GM10266 (cell line): ENCODE measurements at regions not wholly inside any gene's neighbourhood (a gene's known extent, or its start where the extent isn't known, plus 50 kb on each side); places are given as distances from the start of the nearest gene placed in this dataset.

ENCODE experiments used
- DNase-seq: peaks from one replicate; pipeline ENCODE4 v3.0.0; 2012; ENCODE audit errors: extremely low spot score
- TF ChIP-seq, protein P1 (sequence below): IDR thresholded peaks from 2 replicates; pipeline ENCODE4 v1.5.1; 2012; ENCODE audit warnings: mild to moderate bottlenecking, low read depth; ENCODE audit not compliant: control insufficient read depth, insufficient read depth; ENCODE audit errors: missing control alignments

DNA sequence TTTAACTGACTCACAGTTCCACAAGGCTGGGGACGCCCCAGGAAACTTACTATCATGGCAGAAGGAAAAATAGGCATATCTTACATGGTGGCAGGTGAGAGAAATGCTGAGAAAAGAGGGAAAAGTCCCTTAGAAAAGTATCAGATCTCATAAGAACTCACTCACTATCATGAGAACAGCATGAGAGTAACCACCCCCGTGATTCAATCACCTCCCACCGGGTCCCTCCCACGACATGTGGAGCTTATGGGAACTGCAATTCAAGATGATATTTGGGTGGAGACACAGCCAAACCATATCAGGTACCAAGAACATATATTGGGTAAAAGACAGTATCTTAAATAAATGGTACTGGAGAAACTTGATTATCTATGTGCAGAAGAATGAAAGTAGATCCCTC is 100.3 kb upstream of the FAR2 start:
- TF ChIP-seq, protein P1, sequence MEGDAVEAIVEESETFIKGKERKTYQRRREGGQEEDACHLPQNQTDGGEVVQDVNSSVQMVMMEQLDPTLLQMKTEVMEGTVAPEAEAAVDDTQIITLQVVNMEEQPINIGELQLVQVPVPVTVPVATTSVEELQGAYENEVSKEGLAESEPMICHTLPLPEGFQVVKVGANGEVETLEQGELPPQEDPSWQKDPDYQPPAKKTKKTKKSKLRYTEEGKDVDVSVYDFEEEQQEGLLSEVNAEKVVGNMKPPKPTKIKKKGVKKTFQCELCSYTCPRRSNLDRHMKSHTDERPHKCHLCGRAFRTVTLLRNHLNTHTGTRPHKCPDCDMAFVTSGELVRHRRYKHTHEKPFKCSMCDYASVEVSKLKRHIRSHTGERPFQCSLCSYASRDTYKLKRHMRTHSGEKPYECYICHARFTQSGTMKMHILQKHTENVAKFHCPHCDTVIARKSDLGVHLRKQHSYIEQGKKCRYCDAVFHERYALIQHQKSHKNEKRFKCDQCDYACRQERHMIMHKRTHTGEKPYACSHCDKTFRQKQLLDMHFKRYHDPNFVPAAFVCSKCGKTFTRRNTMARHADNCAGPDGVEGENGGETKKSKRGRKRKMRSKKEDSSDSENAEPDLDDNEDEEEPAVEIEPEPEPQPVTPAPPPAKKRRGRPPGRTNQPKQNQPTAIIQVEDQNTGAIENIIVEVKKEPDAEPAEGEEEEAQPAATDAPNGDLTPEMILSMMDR = no peak
- DNase-seq = no peak

DNA sequence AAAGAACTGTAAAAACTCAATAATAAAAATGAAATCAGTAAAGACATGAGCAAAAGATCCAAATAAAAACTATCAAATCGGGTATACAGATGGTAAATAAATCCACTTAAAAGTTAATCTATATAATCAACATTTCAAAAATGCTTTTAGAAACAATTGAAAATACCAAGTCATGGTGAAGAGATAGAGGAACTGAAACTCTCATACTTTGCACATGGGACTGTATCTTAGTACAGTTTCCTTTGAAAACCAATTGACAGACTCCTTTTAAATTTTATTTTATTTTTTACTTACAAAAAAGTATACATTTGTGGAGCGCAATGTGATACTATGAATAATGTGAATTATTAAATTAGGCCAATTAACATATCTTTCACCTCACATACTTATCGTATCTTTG is 98.6 kb upstream of the FAR2 start:
- TF ChIP-seq, protein P1 = no peak
- no peak for DNase-seq

DNA sequence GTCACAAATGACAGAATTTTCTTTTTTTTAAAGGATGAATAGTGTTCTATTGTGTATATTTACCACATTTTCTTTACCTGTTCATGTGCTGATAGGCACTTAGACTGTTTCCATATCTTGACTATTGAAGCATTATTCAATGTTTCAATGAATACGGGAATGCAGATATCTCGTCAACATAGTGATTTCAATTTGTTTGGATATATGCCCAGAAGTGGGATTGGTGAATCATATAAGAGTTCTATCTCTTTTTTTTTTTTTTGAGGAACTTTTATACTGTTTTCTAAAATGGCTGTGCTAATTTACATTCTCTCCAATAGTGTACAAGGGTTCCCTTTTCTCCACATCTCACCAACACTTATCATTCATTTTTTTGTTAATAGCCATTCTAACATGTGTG is 97.9 kb upstream of the FAR2 start:
- DNase-seq = no peak
- TF ChIP-seq, protein P1 = no peak

DNA sequence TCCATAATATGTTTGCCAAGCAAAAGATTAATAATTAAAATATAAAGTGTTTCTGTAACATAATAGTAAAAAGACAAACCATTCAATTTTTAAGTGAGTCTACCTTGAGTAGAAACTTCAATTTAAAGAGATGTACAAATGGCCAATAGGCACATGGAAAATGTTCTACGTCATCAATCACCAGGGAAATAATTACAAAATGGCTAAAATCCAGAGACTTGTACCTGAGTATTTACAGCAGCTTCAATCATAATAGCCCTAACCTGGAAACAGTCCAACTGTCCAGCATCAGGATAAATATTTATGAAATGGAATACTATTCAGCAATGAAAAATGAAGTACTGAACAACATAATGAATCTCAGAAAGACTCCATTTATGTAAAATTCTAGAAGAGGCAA is 95.5 kb upstream of the FAR2 start:
- no peak for DNase-seq
- TF ChIP-seq, protein P1 = no peak

DNA sequence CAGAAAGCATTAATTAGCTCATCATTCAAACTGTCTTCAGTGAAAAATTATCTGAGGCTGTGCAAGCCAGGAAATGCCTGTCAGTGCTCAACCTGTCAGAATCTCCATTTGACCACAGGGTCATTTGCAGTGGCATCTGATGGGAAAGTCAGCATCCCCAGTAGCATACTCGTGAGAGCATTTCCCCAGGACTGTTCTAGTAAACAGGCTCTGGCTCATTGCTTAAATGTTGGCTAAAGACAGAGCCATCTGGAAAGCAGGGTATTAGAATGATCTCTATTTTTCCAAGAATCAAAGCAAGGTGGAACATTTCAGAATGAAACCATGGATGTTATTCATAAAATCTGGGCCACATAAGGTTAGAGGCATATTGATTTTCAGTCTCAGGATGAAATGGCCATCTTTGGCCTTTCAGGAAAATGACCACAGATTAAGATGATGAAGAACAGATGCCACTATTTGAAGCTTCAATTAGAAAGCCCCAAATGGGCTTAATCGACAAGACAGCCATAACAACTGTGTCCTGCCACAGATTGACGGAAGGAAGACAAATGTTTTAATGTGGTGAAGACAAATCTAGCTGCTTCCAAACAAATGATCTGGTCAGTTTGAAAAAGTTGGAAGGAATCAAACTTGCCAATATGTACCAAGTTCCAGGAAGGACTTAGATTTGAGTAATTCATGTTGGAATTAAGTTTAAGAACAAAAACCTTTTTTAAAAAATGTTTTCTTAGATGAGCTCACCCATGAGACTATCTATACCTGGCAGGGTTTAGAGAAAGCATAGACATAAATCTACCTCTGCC is 94.0 kb upstream of the FAR2 start:
- no peak for DNase-seq
- TF ChIP-seq, protein P1 = no peak

DNA sequence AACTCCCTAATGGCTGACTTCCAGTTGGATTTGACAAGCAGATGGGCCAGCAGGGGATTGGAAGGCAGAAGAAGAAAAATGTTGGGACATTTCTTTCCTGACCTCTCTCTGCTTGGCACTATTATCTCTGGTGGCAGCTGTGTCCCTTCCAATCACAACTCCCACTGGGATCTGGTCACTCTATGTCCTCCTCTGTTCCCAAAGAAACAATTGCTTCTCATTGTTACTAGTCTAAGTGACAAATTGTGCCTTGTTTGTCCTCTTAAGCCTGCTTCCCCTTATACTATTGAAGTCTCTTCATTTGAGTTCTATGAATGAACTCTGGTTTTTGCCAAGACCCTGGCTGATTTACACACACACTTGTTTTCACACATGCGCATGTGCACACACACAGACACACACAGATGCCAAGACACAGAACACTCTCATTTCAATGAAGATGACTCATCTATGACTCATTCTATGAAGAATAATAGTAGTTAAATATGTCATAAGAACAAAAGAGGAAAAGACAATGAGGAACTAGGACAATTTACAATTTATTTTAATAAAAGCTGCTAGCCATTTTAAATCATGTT is 83.0 kb upstream of the FAR2 start:
- DNase-seq = no peak
- TF ChIP-seq, protein P1 = no peak

DNA sequence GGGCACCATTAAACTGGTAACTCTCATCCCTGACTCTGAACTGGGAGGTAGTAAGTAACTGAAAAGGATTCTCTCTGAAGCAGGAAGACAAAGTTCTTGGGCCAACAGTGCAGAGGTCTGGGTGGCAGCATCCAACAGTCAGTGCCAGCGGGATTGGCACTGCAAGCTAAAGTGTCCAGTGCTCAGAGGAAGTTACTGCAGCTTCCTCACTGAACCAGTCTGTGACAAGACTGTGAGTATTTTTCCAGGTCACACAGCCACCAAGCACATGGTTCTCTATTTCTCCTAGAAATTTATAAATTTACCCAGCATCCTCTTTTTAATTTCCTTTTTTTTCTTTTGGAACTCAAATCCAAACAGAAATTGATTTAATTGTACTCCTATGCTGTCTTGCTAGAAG is 81.6 kb upstream of the FAR2 start:
- DNase-seq = no peak
- TF ChIP-seq, protein P1 = no peak
